Gastrocnemius medialis (tissue), 4 donors: ENCODE measurements at regions not wholly inside any gene's neighbourhood (a gene's known extent, or its start where the extent isn't known, plus 50 kb on each side); places are given as distances from the start of the nearest gene placed in this dataset.

Source experiments
- POLR2A ChIP-seq, 2 donors: fragments of 450-650 bp; IDR thresholded peaks; one replicate each; pipeline ENCODE4 v1.6.1; 2017; ENCODE audit warnings: antibody characterized with exemption in 2 of 2, mild to moderate bottlenecking in 2 of 2, moderate library complexity in 2 of 2
- TF ChIP-seq, protein P1 (sequence below), 5 experiments: fragments of 450-650 bp in 3 of 5; fragments of 200-600 bp in 2 of 5; sonication (generic) in 2 of 5; IDR thresholded peaks in 4 of 5; conservative IDR thresholded peaks in 1 of 5; 1 replicate in 4 of 5; 2 replicates in 1 of 5; pipeline ENCODE4 v1.5.1; 2016 to 2019; ENCODE audit warnings: antibody characterized with exemption in 5 of 5, mild to moderate bottlenecking in 3 of 5, moderate library complexity in 3 of 5

DNA sequence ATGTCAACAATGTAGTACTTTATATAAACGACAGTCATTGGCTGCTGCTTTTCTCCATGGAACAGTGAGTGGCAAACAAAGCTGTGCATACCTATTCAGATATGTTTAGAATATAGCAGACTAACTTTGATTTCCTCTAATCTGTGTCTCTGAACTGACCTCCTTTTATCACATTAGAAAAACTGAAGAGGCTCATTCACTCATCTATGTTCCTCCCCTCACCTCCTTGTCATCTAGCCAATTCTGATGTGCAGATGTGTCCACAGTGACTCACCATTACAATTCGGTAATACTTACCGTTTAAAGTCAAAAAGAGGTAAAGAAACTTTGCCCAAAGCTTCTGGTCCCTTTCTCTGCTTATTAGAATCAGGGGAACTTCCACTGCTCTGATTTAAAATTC is 51.5 kb upstream of the RPS13 start:
- TF ChIP-seq, protein P1, sequence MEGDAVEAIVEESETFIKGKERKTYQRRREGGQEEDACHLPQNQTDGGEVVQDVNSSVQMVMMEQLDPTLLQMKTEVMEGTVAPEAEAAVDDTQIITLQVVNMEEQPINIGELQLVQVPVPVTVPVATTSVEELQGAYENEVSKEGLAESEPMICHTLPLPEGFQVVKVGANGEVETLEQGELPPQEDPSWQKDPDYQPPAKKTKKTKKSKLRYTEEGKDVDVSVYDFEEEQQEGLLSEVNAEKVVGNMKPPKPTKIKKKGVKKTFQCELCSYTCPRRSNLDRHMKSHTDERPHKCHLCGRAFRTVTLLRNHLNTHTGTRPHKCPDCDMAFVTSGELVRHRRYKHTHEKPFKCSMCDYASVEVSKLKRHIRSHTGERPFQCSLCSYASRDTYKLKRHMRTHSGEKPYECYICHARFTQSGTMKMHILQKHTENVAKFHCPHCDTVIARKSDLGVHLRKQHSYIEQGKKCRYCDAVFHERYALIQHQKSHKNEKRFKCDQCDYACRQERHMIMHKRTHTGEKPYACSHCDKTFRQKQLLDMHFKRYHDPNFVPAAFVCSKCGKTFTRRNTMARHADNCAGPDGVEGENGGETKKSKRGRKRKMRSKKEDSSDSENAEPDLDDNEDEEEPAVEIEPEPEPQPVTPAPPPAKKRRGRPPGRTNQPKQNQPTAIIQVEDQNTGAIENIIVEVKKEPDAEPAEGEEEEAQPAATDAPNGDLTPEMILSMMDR (IDR thresholded peaks at IDR 0.05 in 4 of 5, conservative IDR thresholded peaks at IDR 0.05 in 1 of 5): no peak
- TF ChIP-seq POLR2A (IDR thresholded peaks at IDR 0.05): no peak
